Activated CD4-positive, alpha-beta T cell treated with anti-CD3 and anti-CD28 coated beads for 4 hours (primary cell): ENCODE measurements at regions not wholly inside any gene's neighbourhood (a gene's known extent, or its start where the extent isn't known, plus 50 kb on each side); places are given as distances from the start of the nearest gene placed in this dataset.

Experiments
- DNase-seq, 2 donors: peaks; one replicate each; pipeline ENCODE4 v3.0.0-alpha.2; 2020

- no peak for DNase-seq
Measured at GRCh38 chr2:144067506-144067905, 452.4 kb downstream of the ZEB2 start.

- DNase-seq: no peak
Measured at GRCh38 chr2:144063602-144064001, 456.3 kb downstream of the ZEB2 start.

- no peak for DNase-seq
Measured at GRCh38 chr2:144054911-144055310, 465.0 kb downstream of the ZEB2 start.

GRCh38 chr2:144052083-144052482 is 467.8 kb downstream of the ZEB2 start:
- DNase-seq: no peak

- DNase-seq: no peak
Measured at GRCh38 chr2:144049137-144049536, 470.8 kb downstream of the ZEB2 start.

GRCh38 chr2:144048631-144049060 is 471.3 kb downstream of the ZEB2 start:
- DNase-seq: no peak

GRCh38 chr2:144042751-144043150 is 477.2 kb downstream of the ZEB2 start:
- no peak for DNase-seq

- no peak for DNase-seq
Measured at GRCh38 chr2:144041612-144042011, 478.3 kb downstream of the ZEB2 start.

- no peak for DNase-seq
Measured at GRCh38 chr2:144040834-144041233, 479.1 kb downstream of the ZEB2 start.

GRCh38 chr2:144032566-144032965 is 487.4 kb downstream of the ZEB2 start:
- no peak for DNase-seq

GRCh38 chr2:144030791-144031190 is 489.1 kb downstream of the ZEB2 start:
- no peak for DNase-seq

GRCh38 chr2:144027593-144027992 is 492.3 kb downstream of the ZEB2 start:
- DNase-seq: no peak

- DNase-seq: no peak
Measured at GRCh38 chr2:144026753-144027152, 493.2 kb downstream of the ZEB2 start.

- no peak for DNase-seq
Measured at GRCh38 chr2:144020047-144020446, 499.9 kb downstream of the ZEB2 start.

- no peak for DNase-seq
Measured at GRCh38 chr2:144015655-144016245, 504.2 kb downstream of the ZEB2 start.

- DNase-seq: no peak
Measured at GRCh38 chr2:144015036-144015435, 504.9 kb downstream of the ZEB2 start.

- no peak for DNase-seq
Measured at GRCh38 chr2:144014103-144014502, 505.8 kb downstream of the ZEB2 start.

- no peak for DNase-seq
Measured at GRCh38 chr2:144012304-144012703, 507.6 kb downstream of the ZEB2 start.

GRCh38 chr2:144011553-144011952 is 508.4 kb downstream of the ZEB2 start:
- DNase-seq: no peak

GRCh38 chr2:144011098-144011497 is 508.8 kb downstream of the ZEB2 start:
- no peak for DNase-seq

GRCh38 chr2:144010096-144010836 is 509.7 kb downstream of the ZEB2 start:
- DNase-seq: no peak

GRCh38 chr2:144006139-144006538 is 513.8 kb downstream of the ZEB2 start:
- DNase-seq: no peak

GRCh38 chr2:144004742-144005141 is 515.2 kb downstream of the ZEB2 start:
- DNase-seq: no peak

- DNase-seq: no peak
Measured at GRCh38 chr2:144003460-144004075, 516.4 kb downstream of the ZEB2 start.
